ENCODE measurements at regions not wholly inside any gene's neighbourhood (a gene's known extent, or its start where the extent isn't known, plus 50 kb on each side); places are given as distances from the start of the nearest gene placed in this dataset.

- CTCF ChIA-PET: no interaction called here
- no peaks in the 10 kb centered on the region for H3K79me2 ChIP-seq (ENCODE audit: control insufficient read depth, insufficient read depth, low read length)
- dilution Hi-C loops (cut with MboI; ENCODE audit: extremely low pct_ligation_motif_present, low sequenced_read_pairs): no loop called here
Observed at GRCh38 chr2:228599781-228600180, 418.3 kb upstream of the SPHKAP start.

More at GRCh38 chr2:228599781-228600180, 418.3 kb upstream of the SPHKAP start:
- H3K27me3 ChIP-seq (ENCODE audit: control insufficient read depth in 2 of 2, insufficient read depth in 2 of 2, low read length in 2 of 2): no peaks in the 10 kb centered on the region
- DNase-seq (ENCODE audit: low read depth, low spot score): no peak
- no peak overlapping the region for H2AFZ ChIP-seq (ENCODE audit: low read depth, low read length)
- no peaks in the 10 kb centered on the region for H3K4me1 ChIP-seq (ENCODE audit: control insufficient read depth, extremely low read depth, insufficient read depth, low read length)
- FAIRE-seq: no peak
- no peaks in the 10 kb centered on the region for H3K36me3 ChIP-seq (ENCODE audit: control insufficient read depth in 2 of 2, extremely low read depth in 1 of 2, insufficient read depth in 2 of 2, low read length in 2 of 2)
- intact Hi-C loops (cut with micrococcal nuclease): loop anchor here (1.0 kb wide), 1 partner anchor 45 kb away; no protein-coding TSS in a partner anchor
- H4K20me1 ChIP-seq (replicated peaks; ENCODE audit: control insufficient read depth, extremely low read depth, insufficient read depth, low read length): no peaks in the 10 kb centered on the region
- no peak overlapping the region for H3K9ac ChIP-seq (replicated peaks; ENCODE audit: extremely low read depth, insufficient read depth, low read length)
- H3K4me3 ChIP-seq (replicated peaks in 1 of 3; ENCODE audit: insufficient read depth in 1 of 3, low read depth in 1 of 3, low read length in 3 of 3): no peak overlapping the region
- no peak for TF ChIP-seq FOS (IDR thresholded peaks at IDR 0.05; ENCODE audit: borderline replicate concordance, insufficient read depth, low read length)
- no peak for TF ChIP-seq POLR2A (IDR thresholded peaks at IDR 0.05; ENCODE audit: low read depth, low read length)
- TF ChIP-seq MAX (IDR thresholded peaks at IDR 0.05; ENCODE audit: insufficient read depth, insufficient read length): no peak
- TF ChIP-seq JUN (IDR thresholded peaks at IDR 0.05; ENCODE audit: borderline replicate concordance, insufficient read depth, insufficient read length, low read depth): no peak
- no peak for TF ChIP-seq CTCF (IDR thresholded peaks at IDR 0.05; ENCODE audit: extremely low read depth in 1 of 2, insufficient read depth in 1 of 2, low read depth in 1 of 2, low read length in 2 of 2)
- no peak for TF ChIP-seq EZH2 (IDR thresholded peaks at IDR 0.05; ENCODE audit: borderline replicate concordance, low read depth, low read length, severe bottlenecking)
- no peak for TF ChIP-seq POLR2AphosphoS5 (IDR thresholded peaks at IDR 0.05; ENCODE audit: insufficient read depth, low read depth, low read length)
- no peak for TF ChIP-seq MYC (IDR thresholded peaks at IDR 0.05; ENCODE audit: low read depth, low read length)
- TF ChIP-seq GATA2 (IDR thresholded peaks at IDR 0.05; ENCODE audit: insufficient read depth, insufficient read length, low read depth, low read length): no peak
- H3K27ac ChIP-seq (ENCODE audit: insufficient read depth, low read depth, low read length): no peak overlapping the region
- H3K9me3 ChIP-seq (replicated peaks; ENCODE audit: control insufficient read depth, insufficient read depth, low read length): peaks cover 5% of the 10 kb centered on the region
- no TSS peak for BruUV-seq (replicated peaks)
- no peak overlapping the region for H3K4me2 ChIP-seq (ENCODE audit: insufficient read depth, low read length)
- POLR2A ChIA-PET: no interaction called here
- no peaks in the 10 kb centered on the region for H3K9me1 ChIP-seq (replicated peaks; ENCODE audit: control insufficient read depth, extremely low read depth, insufficient read depth, low read length)

Data from endothelial cell of umbilical vein (primary cell).